Activated B cell treated with CpG ODN at 0.5 μM for 24 hours (primary cell): ENCODE measurements at regions not wholly inside any gene's neighbourhood (a gene's known extent, or its start where the extent isn't known, plus 50 kb on each side); places are given as distances from the start of the nearest gene placed in this dataset.

Source experiments
- ATAC-seq: fragments of 200-7000 bp; cut with Tn5 transposase; one replicate; pipeline ENCODE4 v1.10.0; 2021; ENCODE audit warnings: low read depth, mild to moderate bottlenecking, moderate library complexity
- CTCF ChIA-PET: fragments of 350-600 bp; sonication (Branson Sonifier 250); formaldehyde crosslinking; loops from one replicate; lab custom pipeline; 2021; ENCODE audit warnings: antibody characterized with exemption; lab: Charles Lee
- POLR2A ChIA-PET: fragments of 350-600 bp; sonication (Branson Sonifier 250); formaldehyde crosslinking; loops from one replicate; lab custom pipeline; 2021; ENCODE audit warnings: antibody characterized with exemption; lab: Charles Lee
- DNase-seq: peaks from one replicate; pipeline ENCODE4 v3.0.0; 2022
- H3K27ac Mint-ChIP-seq: one replicate; pipeline ENCODE4 v1.8.0; 2020; ENCODE audit warnings: mixed read lengths
- H3K27me3 Mint-ChIP-seq: one replicate; pipeline ENCODE4 v1.8.0; 2021; ENCODE audit warnings: mixed read lengths
- H3K36me3 Mint-ChIP-seq: one replicate; pipeline ENCODE4 v1.8.0; 2021; ENCODE audit warnings: low read depth, mixed read lengths
- H3K4me1 Mint-ChIP-seq: one replicate; pipeline ENCODE4 v1.8.0; 2021; ENCODE audit warnings: mixed read lengths
- H3K4me3 Mint-ChIP-seq: one replicate; pipeline ENCODE4 v1.8.0; 2020; ENCODE audit warnings: mild to moderate bottlenecking, mixed read lengths
- H3K9me3 Mint-ChIP-seq: one replicate; pipeline ENCODE4 v1.8.0; 2020; ENCODE audit warnings: mixed read lengths
- intact Hi-C: fragments of 100-400 bp; cut with micrococcal nuclease; formaldehyde crosslinking; loops from one replicate; pipeline ENCODE4 v1.15.1; 2024
- TF ChIP-seq, protein P1 (sequence below): fragments of 200-600 bp; IDR thresholded peaks from one replicate; pipeline ENCODE4 v1.8.0; 2022; ENCODE audit warnings: antibody characterized with exemption, mild to moderate bottlenecking

DNA sequence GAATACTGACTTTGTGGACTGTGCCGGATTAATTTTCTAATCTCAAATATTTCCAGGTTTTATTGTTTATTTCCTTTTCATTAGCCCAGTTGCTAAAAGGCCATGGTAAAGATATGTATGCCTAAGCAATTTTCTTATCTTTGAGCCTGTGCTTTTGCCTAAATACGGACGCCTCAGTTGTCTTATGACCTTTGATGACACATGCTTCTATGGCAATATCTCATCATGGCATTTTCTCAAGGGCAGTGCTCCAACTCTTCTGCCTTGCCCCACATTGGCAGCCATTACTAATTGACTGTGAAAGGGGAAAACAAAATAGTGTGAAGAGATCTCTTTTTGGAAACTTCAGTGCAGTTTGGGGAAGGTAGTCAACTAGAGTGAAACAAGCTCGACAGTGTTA is 809.6 kb upstream of the NR2F2 start:
- no peak overlapping the region for H3K4me3 Mint-ChIP-seq
- intact Hi-C loops: no loop called here

DNA sequence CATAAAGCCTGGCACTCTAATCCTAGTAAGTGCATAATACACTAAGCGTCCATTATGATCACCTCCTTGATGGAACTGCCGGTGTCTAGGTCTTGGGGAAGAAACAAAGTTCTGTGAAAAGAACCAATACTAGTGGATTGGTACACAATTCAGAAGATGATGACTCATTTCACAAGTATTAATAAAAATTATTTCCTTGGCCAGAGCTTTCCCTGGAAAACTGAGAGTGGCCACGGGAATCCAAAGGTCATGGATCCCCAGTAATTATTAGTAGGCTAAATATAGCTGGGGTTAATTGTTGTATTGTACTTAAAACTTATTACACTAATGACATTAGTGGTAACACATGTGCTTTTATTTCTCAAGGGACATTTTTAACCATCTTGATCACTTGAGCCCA is 808.0 kb upstream of the NR2F2 start:
- ChIA-PET CTCF (no interaction called here), POLR2A (no interaction called here)
- H3K4me1 Mint-ChIP-seq: no peaks in the 10 kb centered on the region

More for the DNA sequence above, 809.6 kb upstream of the NR2F2 start:
- Mint-ChIP-seq H3K27ac (no peak overlapping the region), H3K36me3 (no peaks in the 10 kb centered on the region), H3K27me3 (no peaks in the 10 kb centered on the region), H3K9me3 (peaks cover 3% of the 10 kb centered on the region), H3K4me1 (no peaks in the 10 kb centered on the region)
- TF ChIP-seq, protein P1, sequence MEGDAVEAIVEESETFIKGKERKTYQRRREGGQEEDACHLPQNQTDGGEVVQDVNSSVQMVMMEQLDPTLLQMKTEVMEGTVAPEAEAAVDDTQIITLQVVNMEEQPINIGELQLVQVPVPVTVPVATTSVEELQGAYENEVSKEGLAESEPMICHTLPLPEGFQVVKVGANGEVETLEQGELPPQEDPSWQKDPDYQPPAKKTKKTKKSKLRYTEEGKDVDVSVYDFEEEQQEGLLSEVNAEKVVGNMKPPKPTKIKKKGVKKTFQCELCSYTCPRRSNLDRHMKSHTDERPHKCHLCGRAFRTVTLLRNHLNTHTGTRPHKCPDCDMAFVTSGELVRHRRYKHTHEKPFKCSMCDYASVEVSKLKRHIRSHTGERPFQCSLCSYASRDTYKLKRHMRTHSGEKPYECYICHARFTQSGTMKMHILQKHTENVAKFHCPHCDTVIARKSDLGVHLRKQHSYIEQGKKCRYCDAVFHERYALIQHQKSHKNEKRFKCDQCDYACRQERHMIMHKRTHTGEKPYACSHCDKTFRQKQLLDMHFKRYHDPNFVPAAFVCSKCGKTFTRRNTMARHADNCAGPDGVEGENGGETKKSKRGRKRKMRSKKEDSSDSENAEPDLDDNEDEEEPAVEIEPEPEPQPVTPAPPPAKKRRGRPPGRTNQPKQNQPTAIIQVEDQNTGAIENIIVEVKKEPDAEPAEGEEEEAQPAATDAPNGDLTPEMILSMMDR: no peak
- CTCF ChIA-PET: no interaction called here
- DNase-seq: no peak
- no peak for ATAC-seq
- POLR2A ChIA-PET: no interaction called here

DNA sequence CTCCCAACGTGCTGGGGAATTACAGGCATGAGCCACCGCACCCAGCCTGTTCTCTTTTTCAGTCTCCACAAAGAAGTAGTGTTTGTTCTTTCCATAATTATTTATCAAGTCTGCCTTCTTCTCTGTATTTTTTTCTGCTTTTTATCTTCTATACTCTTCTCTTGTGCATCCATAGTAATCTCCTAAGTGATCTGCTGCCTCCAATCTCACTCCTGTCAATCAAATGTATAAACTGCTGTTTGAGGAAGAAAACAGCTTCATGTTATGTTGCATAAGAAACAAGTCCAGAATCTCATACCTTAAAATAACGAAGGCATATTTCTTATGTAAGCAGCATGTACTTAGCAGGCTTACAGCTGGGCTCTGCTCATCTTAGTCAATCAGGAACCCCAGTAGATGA is 801.6 kb upstream of the NR2F2 start:
- CTCF ChIA-PET: no interaction called here
- no peaks in the 10 kb centered on the region for H3K4me1 Mint-ChIP-seq
- H3K4me3 Mint-ChIP-seq: no peak overlapping the region
- TF ChIP-seq, protein P1: no peak
- H3K27me3 Mint-ChIP-seq: no peaks in the 10 kb centered on the region
- H3K27ac Mint-ChIP-seq: no peak overlapping the region
- intact Hi-C loops: no loop called here
- ATAC-seq (no peak), DNase-seq (no peak)
- no peaks in the 10 kb centered on the region for H3K36me3 Mint-ChIP-seq
- POLR2A ChIA-PET: no interaction called here
- peaks cover 6% of the 10 kb centered on the region for H3K9me3 Mint-ChIP-seq

More for the DNA sequence above, 808.0 kb upstream of the NR2F2 start:
- ATAC-seq (no peak), DNase-seq (no peak)
- H3K9me3 Mint-ChIP-seq: peaks cover 3% of the 10 kb centered on the region
- intact Hi-C loops: no loop called here
- no peaks in the 10 kb centered on the region for H3K36me3 Mint-ChIP-seq
- no peak overlapping the region for H3K27ac Mint-ChIP-seq
- H3K4me3 Mint-ChIP-seq: no peak overlapping the region
- TF ChIP-seq, protein P1: no peak
- no peaks in the 10 kb centered on the region for H3K27me3 Mint-ChIP-seq

DNA sequence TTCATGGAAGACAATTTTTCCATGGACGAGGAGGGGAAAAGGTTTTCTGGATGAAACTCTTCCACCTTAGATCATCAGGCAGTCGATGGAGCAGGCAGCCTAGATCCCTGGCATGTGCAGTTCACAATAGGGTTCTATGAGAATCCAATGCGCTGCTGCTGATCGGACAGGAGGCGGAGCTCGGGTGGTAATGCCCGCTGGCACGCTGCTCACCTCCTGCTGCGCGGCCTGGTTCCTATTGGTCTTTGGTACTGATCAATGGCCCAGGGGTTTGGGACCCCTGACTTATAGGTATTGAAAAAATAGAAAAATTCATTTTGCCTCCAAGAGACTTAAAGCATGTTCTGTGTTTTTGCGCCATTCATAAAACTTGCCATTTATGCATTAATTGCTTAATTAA is 793.9 kb upstream of the NR2F2 start:
- no peak for DNase-seq
- Mint-ChIP-seq H3K36me3 (no peaks in the 10 kb centered on the region), H3K27me3 (no peaks in the 10 kb centered on the region), H3K4me3 (no peak overlapping the region), H3K4me1 (no peaks in the 10 kb centered on the region), H3K9me3 (peaks cover 6% of the 10 kb centered on the region), H3K27ac (no peak overlapping the region)
- intact Hi-C loops: no loop called here
- TF ChIP-seq, protein P1: no peak
- ChIA-PET CTCF (no interaction called here), POLR2A (no interaction called here)
- no peak for ATAC-seq

DNA sequence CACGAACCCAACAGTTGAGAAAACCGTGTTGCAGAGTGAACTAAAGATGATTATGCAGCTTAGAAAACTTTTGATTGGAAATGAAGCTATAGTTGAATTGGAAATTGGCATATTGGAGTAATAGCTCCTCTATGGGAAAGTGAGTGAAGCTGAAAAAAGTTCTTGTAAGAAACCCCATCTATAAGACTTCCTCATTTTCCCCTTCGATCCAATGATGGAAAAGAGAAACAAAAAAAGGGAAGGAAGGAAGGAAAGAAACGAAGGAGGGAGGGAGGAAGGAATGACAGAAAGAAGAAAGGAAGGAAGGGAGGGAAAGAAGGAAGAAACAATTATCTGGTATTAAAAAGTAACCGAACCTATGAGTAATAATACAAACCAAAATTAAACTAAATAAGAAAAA is 791.8 kb upstream of the NR2F2 start:
- CTCF ChIA-PET: no interaction called here
- POLR2A ChIA-PET: no interaction called here
- TF ChIP-seq, protein P1: no peak

More for the DNA sequence above, 791.8 kb upstream of the NR2F2 start:
- Mint-ChIP-seq H3K4me3 (no peak overlapping the region), H3K4me1 (no peaks in the 10 kb centered on the region), H3K36me3 (no peaks in the 10 kb centered on the region), H3K27ac (no peak overlapping the region), H3K9me3 (peaks cover 6% of the 10 kb centered on the region), H3K27me3 (no peaks in the 10 kb centered on the region)
- no peak for ATAC-seq
- intact Hi-C loops: no loop called here
- no peak for DNase-seq
